Central memory CD8-positive, alpha-beta T cell (primary cell): ENCODE measurements at regions not wholly inside any gene's neighbourhood (a gene's known extent, or its start where the extent isn't known, plus 50 kb on each side); places are given as distances from the start of the nearest gene placed in this dataset.

Experiments used
- ATAC-seq: fragments of 150-1000 bp; cut with Tn5 transposase; replicated peaks from 2 replicates; pipeline ENCODE4 v1.10.0; 2022; ENCODE audit warnings: mild to moderate bottlenecking, moderate FRiP score, moderate number of reproducible peaks; ENCODE audit not compliant: poor library complexity, severe bottlenecking; ENCODE audit errors: extremely low read depth
- DNase-seq, 2 donors: peaks; one replicate each; pipeline ENCODE4 v3.0.0; 2021; ENCODE audit warnings: low spot score in 2 of 2
- H3K27ac Mint-ChIP-seq: one replicate; pipeline ENCODE4 v1.8.0; 2022; ENCODE audit warnings: low read depth, mild to moderate bottlenecking, moderate library complexity, mixed read lengths
- H3K27me3 Mint-ChIP-seq: one replicate; pipeline ENCODE4 v1.8.0; 2022; ENCODE audit warnings: mixed read lengths
- H3K36me3 Mint-ChIP-seq: one replicate; pipeline ENCODE4 v1.8.0; 2022; ENCODE audit warnings: mild to moderate bottlenecking, moderate library complexity, mixed read lengths; ENCODE audit not compliant: insufficient read depth
- H3K4me1 Mint-ChIP-seq: one replicate; pipeline ENCODE4 v1.8.0; 2022; ENCODE audit warnings: mixed read lengths
- H3K4me3 Mint-ChIP-seq: one replicate; pipeline ENCODE4 v1.8.0; 2022; ENCODE audit warnings: mild to moderate bottlenecking, moderate library complexity, mixed read lengths
- H3K9me3 Mint-ChIP-seq: one replicate; pipeline ENCODE4 v1.8.0; 2022; ENCODE audit warnings: mixed read lengths

DNA sequence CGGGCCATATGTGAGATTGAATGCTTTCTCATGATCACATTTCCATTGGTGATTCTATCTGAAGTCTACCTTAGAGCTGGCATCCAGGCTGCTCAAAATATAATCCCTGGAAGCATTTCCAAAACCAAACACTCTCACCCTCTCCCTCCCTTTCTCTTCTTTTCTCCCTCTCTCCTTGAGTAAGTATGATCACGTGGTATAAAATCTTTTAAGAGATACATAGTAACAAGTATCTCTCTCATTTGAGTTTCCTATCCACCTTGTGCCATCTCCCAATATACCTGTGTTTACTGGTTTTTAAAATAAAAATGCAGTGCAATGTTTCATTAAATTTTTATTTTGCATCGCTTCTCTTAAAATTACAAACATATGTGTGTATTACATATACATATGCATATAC, 350.9 kb upstream of the KCNH8 start:
- ATAC-seq, result no peak
- H3K27ac Mint-ChIP-seq, result no peak overlapping the region

DNA sequence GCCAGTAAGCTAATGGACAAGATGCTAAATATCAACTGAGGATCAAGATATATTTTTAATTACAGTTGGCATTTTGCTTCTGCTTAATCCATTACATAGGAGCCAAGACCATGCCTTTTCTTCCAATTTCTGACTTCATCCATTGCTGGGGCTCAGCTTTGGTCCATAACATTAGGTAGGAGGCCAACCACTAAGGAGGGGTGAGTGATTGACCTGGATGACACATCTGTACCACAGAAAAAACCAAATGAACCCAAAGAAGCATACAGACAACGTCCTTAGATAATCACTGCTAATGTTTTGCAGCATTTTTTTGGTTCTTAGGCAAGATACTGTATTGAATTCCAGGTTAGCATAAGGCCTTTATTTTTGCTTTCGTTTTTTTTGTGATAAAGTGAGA, 353.2 kb upstream of the KCNH8 start:
- H3K27ac Mint-ChIP-seq, result no peak overlapping the region
- no peaks in the 10 kb centered on the region for H3K4me1 Mint-ChIP-seq
- no peak overlapping the region for H3K4me3 Mint-ChIP-seq

More for the DNA sequence above, 350.9 kb upstream of the KCNH8 start:
- Mint-ChIP-seq H3K4me3 (no peak overlapping the region), H3K9me3 (no peaks in the 10 kb centered on the region), H3K27me3 (peaks cover 33% of the 10 kb centered on the region), H3K4me1 (no peaks in the 10 kb centered on the region), H3K36me3 (no peaks in the 10 kb centered on the region)
- DNase-seq, result no peak

DNA sequence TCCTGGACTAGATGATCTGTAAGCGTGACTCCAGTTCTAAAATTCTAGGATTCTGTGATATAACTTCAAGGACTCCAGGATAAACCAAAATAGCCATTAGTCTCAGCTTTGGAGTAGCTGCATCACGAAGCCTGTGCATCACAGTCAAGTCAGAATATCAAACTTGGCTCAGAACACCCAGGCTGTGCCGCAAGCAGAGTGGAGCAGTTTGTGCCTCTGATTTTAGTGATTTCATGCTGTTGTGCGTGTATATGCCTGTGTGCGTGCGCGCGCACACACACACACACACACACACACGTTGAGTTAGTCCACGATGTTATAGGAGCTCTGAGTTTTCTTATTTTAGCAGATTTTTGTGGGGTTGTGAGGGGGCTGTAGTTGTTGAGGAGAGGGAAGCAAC, 356.6 kb upstream of the KCNH8 start:
- DNase-seq (no peak), ATAC-seq (peak; percentile 11)
- Mint-ChIP-seq H3K36me3 (no peaks in the 10 kb centered on the region), H3K9me3 (no peaks in the 10 kb centered on the region), H3K4me3 (no peak overlapping the region), H3K4me1 (no peaks in the 10 kb centered on the region), H3K27me3 (no peaks in the 10 kb centered on the region), H3K27ac (no peak overlapping the region)

More for the DNA sequence above, 353.2 kb upstream of the KCNH8 start:
- ATAC-seq, result no peak
- Mint-ChIP-seq H3K27me3 (peaks cover 20% of the 10 kb centered on the region), H3K9me3 (no peaks in the 10 kb centered on the region), H3K36me3 (no peaks in the 10 kb centered on the region)
- no peak for DNase-seq

DNA sequence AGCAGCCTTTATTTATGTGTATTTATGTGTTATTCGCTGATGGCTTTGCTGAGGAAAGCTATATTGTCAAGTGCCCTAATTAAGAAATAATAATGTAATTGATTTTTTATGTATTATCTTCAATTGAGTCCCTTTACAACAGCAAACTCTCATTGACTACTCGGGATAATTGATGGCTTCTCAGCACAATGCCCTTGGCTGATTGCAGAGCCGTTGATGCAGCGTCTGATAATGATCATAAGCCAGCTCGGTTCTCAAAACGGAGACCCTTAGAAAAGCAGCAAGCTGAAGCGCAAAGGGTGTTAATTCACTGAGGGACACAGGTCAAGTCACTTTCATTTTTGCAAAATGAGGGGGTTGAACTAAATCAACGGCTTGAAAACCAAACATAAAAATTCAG, 357.1 kb upstream of the KCNH8 start:
- Mint-ChIP-seq H3K36me3 (peaks cover 2% of the 10 kb centered on the region), H3K27ac (no peak overlapping the region), H3K4me1 (no peaks in the 10 kb centered on the region), H3K9me3 (no peaks in the 10 kb centered on the region), H3K4me3 (no peak overlapping the region), H3K27me3 (no peaks in the 10 kb centered on the region)
- ATAC-seq (no peak), DNase-seq (no peak)

DNA sequence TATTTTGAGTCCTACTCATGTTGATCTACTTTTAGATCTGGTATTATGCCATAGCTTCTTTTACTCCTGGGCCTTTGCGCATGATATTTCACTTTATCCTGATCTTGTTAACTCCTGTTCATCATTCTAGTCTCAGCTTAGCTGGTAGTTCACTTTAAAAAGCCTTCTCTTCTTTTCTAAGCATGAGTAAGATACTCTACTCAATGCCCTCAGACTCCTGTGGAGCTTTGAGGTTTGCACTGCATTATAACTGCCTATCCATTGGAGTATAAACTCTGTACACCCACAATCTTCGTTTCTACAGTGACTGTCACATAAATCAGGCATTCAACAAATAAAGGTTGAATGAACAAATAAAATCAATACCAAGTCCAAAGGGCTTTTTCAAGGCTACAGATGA, 357.9 kb upstream of the KCNH8 start:
- DNase-seq (no peak), ATAC-seq (peak; percentile 40)
- H3K4me3 Mint-ChIP-seq, result no peak overlapping the region
- no peaks in the 10 kb centered on the region for H3K9me3 Mint-ChIP-seq
- no peak overlapping the region for H3K27ac Mint-ChIP-seq
- no peaks in the 10 kb centered on the region for H3K4me1 Mint-ChIP-seq
- H3K36me3 Mint-ChIP-seq, result peaks cover 2% of the 10 kb centered on the region
- no peaks in the 10 kb centered on the region for H3K27me3 Mint-ChIP-seq

DNA sequence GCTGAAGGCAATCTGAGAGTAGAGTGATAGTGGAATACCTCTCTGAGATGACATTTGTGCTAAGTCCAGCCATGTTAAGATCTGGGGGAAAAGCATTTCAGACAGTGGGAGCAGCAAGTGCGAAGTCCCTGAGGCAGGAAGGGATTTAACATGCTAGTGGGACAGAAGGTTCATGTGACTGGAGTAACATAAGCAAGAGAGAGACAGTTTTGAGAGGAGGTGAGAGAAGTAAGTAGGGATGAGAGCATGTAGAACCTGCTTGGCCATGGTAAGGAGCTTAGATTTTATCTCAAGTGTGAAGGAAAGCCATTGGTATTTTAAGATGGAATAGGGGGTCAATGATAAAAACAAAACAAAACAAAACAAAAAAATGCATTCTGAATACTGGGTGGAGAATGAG, 358.6 kb upstream of the KCNH8 start:
- peaks cover 2% of the 10 kb centered on the region for H3K36me3 Mint-ChIP-seq
- H3K27me3 Mint-ChIP-seq, result no peaks in the 10 kb centered on the region
- no peaks in the 10 kb centered on the region for H3K4me1 Mint-ChIP-seq
- ATAC-seq, result no peak
- H3K4me3 Mint-ChIP-seq, result no peak overlapping the region
- H3K9me3 Mint-ChIP-seq, result no peaks in the 10 kb centered on the region
- DNase-seq, result no peak
- no peak overlapping the region for H3K27ac Mint-ChIP-seq

DNA sequence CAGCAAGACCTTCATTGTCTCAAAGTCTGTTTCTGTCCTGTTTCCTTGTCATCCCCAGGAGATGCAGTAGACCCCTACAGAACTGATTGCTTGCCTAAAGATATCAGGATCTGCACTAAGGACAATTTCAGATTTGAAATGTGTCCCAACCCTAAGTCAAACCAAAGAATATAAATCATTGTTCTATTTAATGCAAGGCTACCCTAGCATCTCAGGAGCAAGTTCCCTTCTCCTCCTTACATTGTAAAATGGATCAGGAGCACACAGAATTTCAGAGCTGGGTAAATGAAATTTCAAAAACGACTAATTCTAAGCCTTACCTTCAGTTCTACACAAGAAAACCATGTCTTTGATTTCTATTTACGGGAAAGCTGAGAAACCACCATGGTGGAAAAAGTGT, 360.9 kb upstream of the KCNH8 start:
- Mint-ChIP-seq H3K27ac (no peak overlapping the region), H3K27me3 (no peaks in the 10 kb centered on the region), H3K4me3 (no peak overlapping the region), H3K4me1 (no peaks in the 10 kb centered on the region), H3K9me3 (no peaks in the 10 kb centered on the region), H3K36me3 (peaks cover 2% of the 10 kb centered on the region)
- no peak for ATAC-seq
- no peak for DNase-seq

DNA sequence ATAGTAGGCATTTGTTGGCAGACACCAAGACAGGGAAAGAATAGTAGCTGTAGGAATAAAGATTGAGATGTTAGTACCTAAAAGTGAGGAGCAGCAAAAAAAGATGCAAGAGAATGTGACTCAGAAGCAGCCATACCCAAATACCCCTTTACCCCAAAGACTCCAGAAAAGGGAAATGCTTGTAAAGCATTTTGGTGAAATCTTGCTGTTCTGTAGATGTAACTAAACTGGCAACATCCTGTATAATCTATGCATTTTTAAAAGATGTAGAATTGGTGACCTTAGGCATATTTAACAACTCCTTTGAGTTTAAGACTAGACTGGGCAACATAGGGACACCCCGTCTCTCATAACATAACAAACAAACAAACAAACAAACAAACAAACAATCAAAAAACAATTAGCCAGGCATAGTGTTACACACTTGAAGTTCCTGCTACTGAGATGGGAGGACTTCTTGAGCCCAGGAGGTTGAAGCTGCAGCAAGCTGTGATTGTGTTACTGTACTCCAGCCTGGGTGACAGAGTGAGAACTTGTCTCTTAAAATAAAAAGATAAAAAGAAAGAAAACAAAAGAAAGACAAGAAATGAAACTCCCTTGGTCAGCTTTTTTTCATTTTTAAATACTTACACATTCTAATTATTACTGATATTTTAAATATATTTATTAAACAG, 361.5 kb upstream of the KCNH8 start:
- Mint-ChIP-seq H3K9me3 (no peaks in the 10 kb centered on the region), H3K36me3 (peaks cover 2% of the 10 kb centered on the region), H3K27me3 (no peaks in the 10 kb centered on the region), H3K27ac (no peak overlapping the region), H3K4me3 (no peak overlapping the region), H3K4me1 (no peaks in the 10 kb centered on the region)
- ATAC-seq (no peak), DNase-seq (no peak)

DNA sequence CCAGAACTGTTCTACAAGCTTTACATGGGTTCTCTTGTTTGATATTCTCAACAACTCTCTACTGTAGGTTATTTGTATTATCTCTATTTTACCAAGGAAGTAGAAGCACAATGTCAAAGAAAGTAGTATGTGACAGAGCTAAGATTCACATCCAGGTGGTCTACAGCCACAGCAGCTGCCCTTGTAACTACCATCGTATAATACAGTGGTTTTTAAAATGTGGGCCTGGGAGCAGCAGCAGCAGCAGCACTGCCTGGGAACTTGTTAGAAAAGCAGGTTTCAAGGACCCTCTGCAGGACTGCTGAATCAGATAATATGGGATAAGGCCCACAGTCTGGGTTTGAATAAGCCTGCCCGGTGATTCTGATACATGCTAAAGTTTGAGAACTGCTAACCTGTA, 357.1 kb upstream of the SATB1 start:
- peaks cover 2% of the 10 kb centered on the region for H3K36me3 Mint-ChIP-seq
- ATAC-seq (no peak), DNase-seq (no peak)
- H3K27me3 Mint-ChIP-seq, result no peaks in the 10 kb centered on the region
- peaks cover 13% of the 10 kb centered on the region for H3K4me1 Mint-ChIP-seq
- no peak overlapping the region for H3K27ac Mint-ChIP-seq
- H3K4me3 Mint-ChIP-seq, result no peak overlapping the region
- no peaks in the 10 kb centered on the region for H3K9me3 Mint-ChIP-seq

DNA sequence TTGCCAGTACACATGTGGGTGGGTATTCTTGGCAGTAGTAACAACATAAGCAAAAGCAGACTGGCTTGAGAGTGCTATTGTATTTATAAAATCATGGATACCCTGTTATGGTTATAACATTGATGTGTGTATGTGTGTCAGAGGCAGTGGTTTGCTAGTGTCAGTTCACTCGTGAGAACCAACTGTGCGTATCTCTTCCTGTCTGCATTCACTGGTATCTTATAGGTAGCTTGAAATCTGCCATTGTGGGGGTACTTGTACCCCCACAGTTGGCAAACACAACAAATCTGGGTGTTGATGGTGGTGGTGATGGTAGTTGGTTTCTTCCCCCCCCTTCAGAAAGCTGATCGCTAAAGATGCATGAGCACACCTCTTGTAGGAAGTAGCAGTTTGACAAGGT, 355.8 kb upstream of the SATB1 start:
- ATAC-seq, result no peak
- no peaks in the 10 kb centered on the region for H3K9me3 Mint-ChIP-seq

DNA sequence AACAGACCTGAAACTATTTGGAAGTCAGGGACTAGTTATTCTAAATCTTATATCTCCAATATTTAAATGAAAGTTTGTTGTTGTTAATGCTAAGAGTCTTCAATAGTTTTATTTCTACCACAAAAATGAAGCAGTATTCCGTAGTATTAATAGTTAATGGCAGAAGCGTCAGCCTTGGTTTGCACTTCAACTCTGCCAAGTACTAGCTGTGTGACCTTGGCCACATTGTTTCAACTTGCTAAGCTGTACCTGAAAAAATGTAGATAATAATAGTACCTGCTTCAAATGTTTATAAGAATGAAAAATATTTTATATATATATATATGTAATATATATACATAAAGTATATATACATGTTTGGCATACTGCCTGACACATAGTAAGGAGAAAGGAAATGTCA, 354.6 kb upstream of the SATB1 start:
- Mint-ChIP-seq H3K9me3 (no peaks in the 10 kb centered on the region), H3K27me3 (no peaks in the 10 kb centered on the region), H3K4me1 (peaks cover 13% of the 10 kb centered on the region), H3K36me3 (no peaks in the 10 kb centered on the region), H3K4me3 (no peak overlapping the region), H3K27ac (no peak overlapping the region)
- DNase-seq (no peak), ATAC-seq (no peak)

More for the DNA sequence above, 355.8 kb upstream of the SATB1 start:
- H3K36me3 Mint-ChIP-seq, result no peaks in the 10 kb centered on the region
- no peak for DNase-seq
- H3K4me1 Mint-ChIP-seq, result peaks cover 13% of the 10 kb centered on the region
- no peak overlapping the region for H3K4me3 Mint-ChIP-seq
- no peak overlapping the region for H3K27ac Mint-ChIP-seq
- no peaks in the 10 kb centered on the region for H3K27me3 Mint-ChIP-seq

DNA sequence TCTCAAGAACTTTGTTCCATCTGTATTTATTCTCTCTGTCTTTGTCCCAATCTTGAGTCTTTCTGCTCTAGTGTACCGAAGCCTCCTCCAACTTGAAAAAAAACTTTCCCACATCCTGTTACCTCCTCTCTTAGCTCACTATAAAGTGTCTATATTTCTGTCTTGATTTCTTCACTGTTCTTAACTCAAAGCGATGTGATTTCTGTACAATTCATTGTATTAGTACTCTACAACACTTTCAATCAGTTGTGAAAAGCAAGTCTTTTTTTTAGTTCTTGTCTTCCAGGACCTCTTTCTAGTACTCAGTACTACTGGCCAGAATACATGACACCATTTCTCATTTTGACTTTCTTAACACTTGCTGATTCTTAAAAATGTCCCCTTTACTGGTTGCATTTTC, 353.5 kb upstream of the SATB1 start:
- Mint-ChIP-seq H3K4me1 (peaks cover 13% of the 10 kb centered on the region), H3K4me3 (no peak overlapping the region), H3K36me3 (no peaks in the 10 kb centered on the region), H3K27me3 (no peaks in the 10 kb centered on the region), H3K9me3 (no peaks in the 10 kb centered on the region), H3K27ac (no peak overlapping the region)
- DNase-seq, result no peak
- ATAC-seq, result no peak

DNA sequence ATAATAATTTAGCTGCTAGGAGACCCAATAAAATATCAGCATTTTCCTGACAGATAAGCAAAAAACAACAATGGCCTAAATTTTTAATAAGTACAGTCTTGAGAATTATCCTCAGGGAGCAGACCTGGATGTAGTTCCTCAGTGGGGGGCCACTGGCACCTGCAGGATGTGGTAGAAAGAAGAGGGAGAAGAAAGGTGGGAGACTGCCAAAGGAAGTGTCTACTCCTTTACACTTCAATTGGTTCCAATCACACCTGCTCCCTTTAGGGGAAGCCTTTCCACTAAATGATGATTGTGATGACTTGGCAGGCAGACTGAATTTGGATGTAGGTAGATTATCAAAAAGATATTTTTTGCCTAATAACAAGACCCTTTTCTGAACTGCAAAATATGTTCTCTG, 353.0 kb upstream of the SATB1 start:
- no peak for DNase-seq
- Mint-ChIP-seq H3K27me3 (no peaks in the 10 kb centered on the region), H3K27ac (no peak overlapping the region), H3K36me3 (no peaks in the 10 kb centered on the region), H3K4me3 (no peak overlapping the region), H3K4me1 (peaks cover 13% of the 10 kb centered on the region), H3K9me3 (no peaks in the 10 kb centered on the region)
- ATAC-seq, result no peak

DNA sequence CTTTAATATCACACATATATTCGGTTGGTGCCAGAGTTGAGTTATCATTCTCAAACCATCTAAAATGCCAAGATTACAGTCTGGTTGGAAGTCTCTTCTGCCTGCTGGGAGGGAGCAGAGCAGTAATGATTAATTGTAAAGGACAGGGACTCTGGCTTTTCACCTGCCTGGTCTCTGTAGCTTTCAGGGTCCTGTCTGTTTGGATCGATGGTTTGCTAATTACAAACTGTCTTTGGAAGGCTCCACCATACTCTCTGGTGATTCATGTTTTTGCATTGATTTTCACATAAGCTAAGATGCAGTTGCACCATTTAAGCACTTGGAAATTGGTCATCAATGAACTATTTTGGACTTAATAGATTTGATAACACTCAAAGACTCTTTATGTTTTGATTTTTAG, 350.4 kb upstream of the SATB1 start:
- Mint-ChIP-seq H3K27me3 (no peaks in the 10 kb centered on the region), H3K36me3 (no peaks in the 10 kb centered on the region), H3K4me1 (peaks cover 13% of the 10 kb centered on the region), H3K4me3 (no peak overlapping the region), H3K27ac (no peak overlapping the region), H3K9me3 (no peaks in the 10 kb centered on the region)
- ATAC-seq (no peak), DNase-seq (no peak)
